Retinal pigment epithelial cell (primary cell): ENCODE measurements at regions not wholly inside any gene's neighbourhood (a gene's known extent, or its start where the extent isn't known, plus 50 kb on each side); places are given as distances from the start of the nearest gene placed in this dataset.

Experiments
- DNase-seq: peaks from one replicate; pipeline ENCODE4 v3.0.0-alpha.2; 2010; ENCODE audit warnings: low read depth
- H3K4me3 ChIP-seq: 2 replicates; pipeline ENCODE4 v1.5.1; 2011; ENCODE audit warnings: mild to moderate bottlenecking, low read length, control low read depth, moderate library complexity
- TF ChIP-seq, protein P1 (sequence below): conservative IDR thresholded peaks from 2 replicates; pipeline ENCODE4 v1.5.1; 2011; ENCODE audit warnings: low read depth, low read length, control low read depth, inconsistent platforms

DNA sequence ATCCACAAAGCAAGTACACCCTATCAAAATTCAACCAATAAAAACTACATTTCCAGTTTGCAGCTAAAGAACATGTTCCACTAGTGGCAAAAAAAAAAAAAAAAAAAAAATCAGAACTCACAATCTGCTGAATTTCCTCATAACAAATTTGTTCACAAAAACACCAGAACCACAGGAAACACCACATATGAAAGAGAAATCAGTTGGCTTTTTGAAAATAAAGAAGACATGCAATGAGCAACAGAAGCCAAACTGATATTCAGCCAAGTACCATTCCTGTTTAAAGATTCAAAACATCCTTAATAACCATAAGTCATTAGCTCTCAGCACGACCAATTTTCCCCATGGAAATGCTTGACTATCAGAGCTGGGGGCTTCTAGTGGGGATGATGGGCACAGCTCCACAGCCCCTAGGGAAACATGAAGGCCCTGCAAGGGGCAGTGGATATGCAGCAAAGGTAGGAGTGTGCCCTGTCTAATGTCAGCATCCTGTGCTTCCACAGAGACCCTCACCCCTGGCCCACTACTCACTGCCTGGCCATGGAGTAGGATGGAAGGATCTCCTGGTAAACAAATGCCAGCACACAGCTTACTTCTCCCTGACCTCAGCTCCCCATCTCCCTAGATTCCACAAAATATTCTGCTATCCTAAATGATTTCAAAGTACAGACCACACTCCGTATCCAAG is 74.0 kb upstream of the DOCK9 start:
- TF ChIP-seq, protein P1, sequence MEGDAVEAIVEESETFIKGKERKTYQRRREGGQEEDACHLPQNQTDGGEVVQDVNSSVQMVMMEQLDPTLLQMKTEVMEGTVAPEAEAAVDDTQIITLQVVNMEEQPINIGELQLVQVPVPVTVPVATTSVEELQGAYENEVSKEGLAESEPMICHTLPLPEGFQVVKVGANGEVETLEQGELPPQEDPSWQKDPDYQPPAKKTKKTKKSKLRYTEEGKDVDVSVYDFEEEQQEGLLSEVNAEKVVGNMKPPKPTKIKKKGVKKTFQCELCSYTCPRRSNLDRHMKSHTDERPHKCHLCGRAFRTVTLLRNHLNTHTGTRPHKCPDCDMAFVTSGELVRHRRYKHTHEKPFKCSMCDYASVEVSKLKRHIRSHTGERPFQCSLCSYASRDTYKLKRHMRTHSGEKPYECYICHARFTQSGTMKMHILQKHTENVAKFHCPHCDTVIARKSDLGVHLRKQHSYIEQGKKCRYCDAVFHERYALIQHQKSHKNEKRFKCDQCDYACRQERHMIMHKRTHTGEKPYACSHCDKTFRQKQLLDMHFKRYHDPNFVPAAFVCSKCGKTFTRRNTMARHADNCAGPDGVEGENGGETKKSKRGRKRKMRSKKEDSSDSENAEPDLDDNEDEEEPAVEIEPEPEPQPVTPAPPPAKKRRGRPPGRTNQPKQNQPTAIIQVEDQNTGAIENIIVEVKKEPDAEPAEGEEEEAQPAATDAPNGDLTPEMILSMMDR, result no peak
- H3K4me3 ChIP-seq, result no peak overlapping the region
- no peak for DNase-seq

DNA sequence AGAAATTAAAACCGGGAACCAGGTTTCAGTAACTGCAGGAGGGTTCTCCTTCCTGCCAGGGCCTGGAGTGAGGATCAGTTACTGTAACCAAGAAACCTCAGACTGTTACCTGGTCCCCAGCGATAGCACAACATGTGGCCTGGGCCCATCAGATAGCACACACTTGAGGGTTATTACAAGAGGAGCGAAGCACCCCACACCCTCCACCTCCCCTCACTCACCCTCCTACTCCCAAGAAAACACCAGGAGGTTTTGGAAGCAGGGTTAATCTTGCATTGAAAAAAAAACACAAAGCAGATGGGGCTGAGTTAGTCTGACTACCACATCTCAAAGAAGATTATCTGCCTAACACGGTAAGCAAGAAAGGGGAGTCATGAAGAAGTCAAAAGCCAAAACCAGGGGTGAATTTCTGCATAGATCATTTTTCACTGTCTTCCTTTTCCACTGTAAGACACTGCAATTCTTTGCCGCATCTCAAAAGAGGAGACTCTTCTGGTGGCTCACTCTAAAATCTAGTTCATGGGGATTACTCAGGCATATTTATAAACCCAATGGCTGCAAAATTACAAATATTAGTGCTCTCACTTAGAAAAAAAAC is 75.9 kb upstream of the DOCK9 start:
- DNase-seq, result no peak
- TF ChIP-seq, protein P1, result no peak
- no peak overlapping the region for H3K4me3 ChIP-seq

DNA sequence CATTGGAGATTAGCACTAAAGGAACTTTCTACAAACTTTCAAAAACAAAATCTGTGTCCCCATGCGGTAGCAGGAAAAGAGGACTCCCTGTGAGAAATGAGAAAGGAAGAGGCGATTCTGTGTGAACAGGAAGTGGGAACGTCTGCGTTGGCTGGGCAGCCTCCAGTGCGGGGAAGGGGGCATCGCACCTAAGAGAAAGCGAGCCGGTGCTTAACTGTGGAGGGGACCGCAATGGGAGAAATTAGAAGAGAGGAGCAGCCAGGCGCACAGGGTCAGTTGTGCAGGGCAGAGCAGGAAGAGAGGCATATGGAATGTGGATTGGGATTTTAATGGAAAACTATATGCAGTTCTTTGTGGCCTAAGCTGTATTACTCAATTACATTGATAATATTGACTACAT is 77.4 kb upstream of the DOCK9 start:
- DNase-seq, result no peak
- H3K4me3 ChIP-seq, result no peak overlapping the region
- TF ChIP-seq, protein P1, result no peak

DNA sequence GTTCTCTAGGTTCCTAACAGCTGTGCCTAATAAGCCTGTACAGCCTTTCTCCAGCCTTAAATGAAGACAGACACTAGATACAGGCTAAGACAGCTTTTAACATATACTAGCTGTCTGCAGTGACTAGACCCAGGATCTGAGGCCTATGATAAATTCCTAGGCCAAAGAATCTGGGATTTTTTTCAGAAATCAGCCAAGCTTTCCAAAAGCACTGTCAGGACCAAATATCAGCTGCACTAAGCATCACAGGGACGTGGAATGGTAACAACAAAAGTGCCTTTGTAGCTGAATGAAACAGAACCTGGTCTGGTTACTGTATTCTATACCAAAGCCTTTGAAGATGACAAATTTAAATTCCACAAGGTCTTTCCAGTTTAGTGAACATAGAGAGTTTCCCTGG is 77.9 kb upstream of the DOCK9 start:
- H3K4me3 ChIP-seq, result no peak overlapping the region
- TF ChIP-seq, protein P1, result no peak
- DNase-seq, result no peak

DNA sequence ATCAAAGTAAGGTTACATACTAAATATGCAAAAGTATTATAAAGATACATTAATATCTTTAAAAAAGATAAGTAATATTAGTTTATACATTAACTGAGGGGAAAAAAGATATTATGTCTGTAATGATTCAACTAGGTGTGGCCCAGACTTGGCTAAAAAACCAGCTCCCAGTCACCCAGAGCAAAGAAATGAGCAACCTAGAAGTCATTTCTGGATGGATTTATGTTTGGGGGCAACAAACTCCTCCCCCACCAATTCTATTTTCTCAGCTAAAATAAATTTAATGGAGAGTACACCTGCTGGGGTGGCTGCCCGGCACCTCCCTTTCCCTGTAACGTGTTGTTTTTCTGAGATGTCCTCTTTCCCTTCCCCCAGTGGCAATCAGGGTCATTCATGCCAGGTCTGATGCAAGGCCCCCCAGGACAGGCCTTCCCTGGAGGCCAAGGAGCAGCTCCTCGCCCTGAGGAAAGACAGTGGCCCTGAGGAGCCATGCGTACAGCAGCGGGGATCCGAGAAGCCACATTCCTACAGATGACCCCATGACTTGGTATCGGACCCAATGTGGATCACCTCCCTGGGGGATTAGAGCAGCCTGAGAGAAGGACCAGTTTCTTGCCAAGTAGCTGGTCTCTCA is 78.6 kb upstream of the DOCK9 start:
- H3K4me3 ChIP-seq, result no peak overlapping the region
- TF ChIP-seq, protein P1, result no peak
- DNase-seq, result no peak

DNA sequence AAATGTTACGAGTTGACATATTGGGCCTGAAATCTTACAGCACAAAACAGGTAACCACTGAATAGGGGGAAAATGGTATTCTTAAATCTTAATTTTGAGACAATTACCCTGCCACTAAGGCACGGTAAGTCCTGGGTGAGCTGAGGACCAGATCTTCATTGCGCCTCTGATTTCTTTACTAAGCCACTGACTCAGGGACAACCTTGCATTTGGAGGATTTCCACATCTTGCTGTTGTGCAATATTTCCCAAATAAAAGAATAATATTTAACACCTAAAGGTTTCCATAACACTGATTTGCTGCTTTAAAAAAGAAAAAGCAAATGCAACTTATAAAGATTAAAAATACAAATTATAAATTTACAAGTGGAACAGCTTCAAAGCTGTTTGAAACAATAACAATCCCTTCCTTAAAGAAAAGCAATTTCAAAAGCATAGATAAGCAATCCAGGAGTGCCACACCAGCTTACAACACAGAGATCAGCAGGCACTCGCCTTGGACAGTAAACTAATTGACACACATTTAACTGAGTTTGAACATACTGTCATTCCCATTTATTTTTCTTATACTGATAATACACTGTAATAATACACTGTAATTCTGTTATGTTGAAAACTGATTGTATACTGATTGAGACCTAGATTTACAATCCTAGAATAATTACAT is 79.6 kb upstream of the DOCK9 start:
- TF ChIP-seq, protein P1, result no peak
- H3K4me3 ChIP-seq, result no peak overlapping the region
- no peak for DNase-seq
